SU-DHL-6 (cell line): ENCODE measurements at regions not wholly inside any gene's neighbourhood (a gene's known extent, or its start where the extent isn't known, plus 50 kb on each side); places are given as distances from the start of the nearest gene placed in this dataset.

Source experiments
- H2AFZ ChIP-seq: fragments of 200-600 bp; sonication (generic); 2 replicates; pipeline ENCODE4 v1.6.1; 2014; ENCODE audit warnings: low read depth, mild to moderate bottlenecking, moderate library complexity, mixed read lengths, antibody characterized with exemption, low read length; ENCODE audit not compliant: severe bottlenecking
- H3F3A ChIP-seq: fragments of 200-600 bp; shearing (Covaris generic); 2 replicates; pipeline ENCODE4 v1.6.0; 2016; ENCODE audit warnings: antibody characterized with exemption, mild to moderate bottlenecking; ENCODE audit not compliant: insufficient read depth
- H3K27ac ChIP-seq: fragments of 200-600 bp; sonication (generic); 2 replicates; pipeline ENCODE4 v1.5.1; 2016; ENCODE audit warnings: low read depth, mild to moderate bottlenecking, low read length, moderate library complexity, mixed read lengths
- H3K27me3 ChIP-seq: fragments of 200-600 bp; sonication (generic), shearing (Covaris generic); 2 replicates; pipeline ENCODE4 v1.6.0; 2014; ENCODE audit warnings: mild to moderate bottlenecking, low read length
- H3K36me3 ChIP-seq: fragments of 200-600 bp; sonication (generic); 2 replicates; pipeline ENCODE4 v1.6.1; 2014; ENCODE audit warnings: mild to moderate bottlenecking, low read length, mixed read lengths
- H3K4me2 ChIP-seq: fragments of 300-600, 200-600 bp; shearing (Covaris generic), sonication (generic); 2 replicates; pipeline ENCODE4 v1.6.0; 2014; ENCODE audit warnings: low read length, low read depth, mild to moderate bottlenecking; ENCODE audit not compliant: poor library complexity, severe bottlenecking
- H3K4me3 ChIP-seq: fragments of 200-600 bp; sonication (generic); 2 replicates; pipeline ENCODE4 v1.5.1; 2014; ENCODE audit warnings: antibody characterized with exemption, low read length, mild to moderate bottlenecking, mixed read lengths; ENCODE audit not compliant: insufficient read depth, poor library complexity, severe bottlenecking
- H3K79me2 ChIP-seq: fragments of 200-600 bp; sonication (generic); 2 replicates; pipeline ENCODE4 v1.6.1; 2014; ENCODE audit warnings: mild to moderate bottlenecking, low read length, moderate library complexity; ENCODE audit not compliant: insufficient read depth
- H3K9ac ChIP-seq: fragments of 200-600 bp; sonication (generic); 2 replicates; pipeline ENCODE4 v1.7.0; 2014; ENCODE audit warnings: mild to moderate bottlenecking, low read length
- H3K9me2 ChIP-seq: fragments of 200-600 bp; sonication (generic); replicated peaks from 2 replicates; pipeline ENCODE4 v1.6.1; 2014; ENCODE audit warnings: low read length; ENCODE audit not compliant: insufficient read depth
- H3K9me3 ChIP-seq: fragments of 200-600 bp; sonication (generic); 2 replicates; pipeline ENCODE4 v1.6.1; 2014; ENCODE audit warnings: low read length, mixed read lengths; ENCODE audit not compliant: insufficient read depth
- H4K20me1 ChIP-seq: fragments of 200-600 bp; sonication (generic); 2 replicates; pipeline ENCODE4 v1.6.1; 2014; ENCODE audit warnings: low read depth, mild to moderate bottlenecking, antibody characterized with exemption, low read length, moderate library complexity, mixed read lengths
- CTCF ChIP-seq: fragments of 200-600 bp; sonication (generic); IDR thresholded peaks from one replicate; pipeline ENCODE4 v1.5.1; 2017; ENCODE audit warnings: antibody characterized with exemption, mild to moderate bottlenecking, low read length, moderate library complexity; ENCODE audit not compliant: insufficient read depth, poor library complexity, severe bottlenecking
- EZH2phosphoT487 ChIP-seq: fragments of 200-600 bp; sonication (generic), shearing (Covaris generic); conservative IDR thresholded peaks from 2 replicates; pipeline ENCODE4 v1.6.1; 2018; ENCODE audit warnings: mild to moderate bottlenecking, antibody characterized with exemption, low read length, moderate library complexity, mixed read lengths

DNA sequence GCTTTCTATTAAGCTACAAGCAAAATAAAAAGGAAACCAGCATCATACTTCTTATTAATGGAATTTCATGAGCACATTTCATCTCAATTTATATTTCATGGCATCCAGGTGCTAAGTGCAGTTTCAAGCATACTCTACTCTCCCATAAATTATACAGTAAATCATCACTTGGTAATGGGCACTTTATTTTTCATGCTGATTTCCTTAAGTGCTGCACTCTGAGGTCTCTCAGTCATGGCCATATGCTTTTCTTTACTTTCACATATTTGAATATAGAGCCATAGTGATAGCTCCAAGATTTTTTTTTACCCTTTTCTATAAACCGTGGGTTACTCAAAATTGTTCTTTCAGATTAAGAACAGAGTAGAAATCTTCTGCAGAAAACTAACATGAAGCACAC, 1505.7 kb upstream of the CADM2 start:
- Histone ChIP-seq H3K4me2 (no peak overlapping the region), H3K9me2 (no peaks in the 10 kb centered on the region)

GRCh38 chr3:83454353-83454752, 1504.4 kb upstream of the CADM2 start:
- no peak overlapping the region for H3K4me2 ChIP-seq
- H3K27ac ChIP-seq = no peak overlapping the region
- H4K20me1 ChIP-seq = no peaks in the 10 kb centered on the region
- H3K27me3 ChIP-seq = no peaks in the 10 kb centered on the region
- H3K36me3 ChIP-seq = no peaks in the 10 kb centered on the region
- H3K79me2 ChIP-seq = no peaks in the 10 kb centered on the region
- no peaks in the 10 kb centered on the region for H3K9me3 ChIP-seq
- H3K9me2 ChIP-seq = no peaks in the 10 kb centered on the region
- H3K4me3 ChIP-seq = no peak overlapping the region
- H2AFZ ChIP-seq = peak overlapping the region; percentile 19
- TF ChIP-seq EZH2phosphoT487 = no peak
- H3F3A ChIP-seq = no peaks in the 10 kb centered on the region
- H3K9ac ChIP-seq = no peak overlapping the region

More for the DNA sequence above, 1505.7 kb upstream of the CADM2 start:
- no peaks in the 10 kb centered on the region for H3K27me3 ChIP-seq
- H3K27ac ChIP-seq = no peak overlapping the region
- no peaks in the 10 kb centered on the region for H3K9me3 ChIP-seq
- no peaks in the 10 kb centered on the region for H3K79me2 ChIP-seq
- peak overlapping the region; percentile 36 for H2AFZ ChIP-seq
- H3K9ac ChIP-seq = no peak overlapping the region
- H4K20me1 ChIP-seq = no peaks in the 10 kb centered on the region
- no peak for TF ChIP-seq CTCF
- TF ChIP-seq EZH2phosphoT487 = no peak
- no peak overlapping the region for H3K4me3 ChIP-seq
- H3K36me3 ChIP-seq = no peaks in the 10 kb centered on the region
- no peaks in the 10 kb centered on the region for H3F3A ChIP-seq

- no peaks in the 10 kb centered on the region for H3K9me2 ChIP-seq
- no peaks in the 10 kb centered on the region for H3K27me3 ChIP-seq
- H3K27ac ChIP-seq = no peak overlapping the region
- TF ChIP-seq CTCF (no peak), EZH2phosphoT487 (no peak)
- no peak overlapping the region for H2AFZ ChIP-seq
- H3F3A ChIP-seq = no peaks in the 10 kb centered on the region
- H3K36me3 ChIP-seq = 0 out of 2 replicates have a peak, but pooled peaks cover 5% of the 10 kb centered on the region
- H3K9ac ChIP-seq = no peak overlapping the region
- no peaks in the 10 kb centered on the region for H3K79me2 ChIP-seq
- H3K4me2 ChIP-seq = no peak overlapping the region
- H3K9me3 ChIP-seq = no peaks in the 10 kb centered on the region
- H4K20me1 ChIP-seq = no peaks in the 10 kb centered on the region
- H3K4me3 ChIP-seq = no peak overlapping the region
Measured at GRCh38 chr3:83457551-83457950, 1501.2 kb upstream of the CADM2 start.

- no peak overlapping the region for H3K27ac ChIP-seq
- H3K27me3 ChIP-seq = no peaks in the 10 kb centered on the region
- TF ChIP-seq EZH2phosphoT487 = no peak
- no peak for TF ChIP-seq CTCF
- H3K9me3 ChIP-seq = no peaks in the 10 kb centered on the region
- H2AFZ ChIP-seq = peak overlapping the region; percentile 13
- H3K9ac ChIP-seq = no peak overlapping the region
- H3K4me3 ChIP-seq = no peak overlapping the region
- H3F3A ChIP-seq = no peaks in the 10 kb centered on the region
- H4K20me1 ChIP-seq = no peaks in the 10 kb centered on the region
- 0 out of 2 replicates have a peak, but pooled peaks cover 5% of the 10 kb centered on the region for H3K36me3 ChIP-seq
- H3K4me2 ChIP-seq = no peak overlapping the region
- H3K9me2 ChIP-seq = no peaks in the 10 kb centered on the region
- no peaks in the 10 kb centered on the region for H3K79me2 ChIP-seq
Measured at GRCh38 chr3:83460052-83460451, 1498.7 kb upstream of the CADM2 start.
